WTC11 (cell line): ENCODE measurements at regions not wholly inside any gene's neighbourhood (a gene's known extent, or its start where the extent isn't known, plus 50 kb on each side); places are given as distances from the start of the nearest gene placed in this dataset.

Source experiments
- ATAC-seq: fragments of 200-7000 bp; cut with Tn5 transposase; 2 replicates; pipeline ENCODE4 v1.10.0; 2021; ENCODE audit warnings: mild to moderate bottlenecking, moderate library complexity
- CTCF ChIA-PET: fragments of 300-600 bp; sonication (Branson Sonifier 250); formaldehyde crosslinking; loops from one replicate; lab custom pipeline; 2021; ENCODE audit warnings: antibody characterized with exemption; lab: Charles Lee
- POLR2A ChIA-PET: fragments of 350-600 bp; sonication (Branson Sonifier 250); formaldehyde crosslinking; loops from one replicate; lab custom pipeline; 2021; ENCODE audit warnings: antibody characterized with exemption; lab: Charles Lee
- DNase-seq: peaks from one replicate; pipeline ENCODE4 v3.0.0; 2021; ENCODE audit warnings: low spot score
- H3K27ac Mint-ChIP-seq: 2 replicates; pipeline ENCODE4 v1.8.0; 2021; ENCODE audit warnings: mixed read lengths
- H3K27me3 Mint-ChIP-seq: 2 replicates; pipeline ENCODE4 v1.8.0; 2021; ENCODE audit warnings: low read depth, mild to moderate bottlenecking, moderate library complexity, mixed read lengths
- H3K36me3 Mint-ChIP-seq: 2 replicates; pipeline ENCODE4 v1.8.0; 2021; ENCODE audit warnings: mixed read lengths
- H3K4me1 Mint-ChIP-seq: 2 replicates; pipeline ENCODE4 v1.8.0; 2022; ENCODE audit warnings: mixed read lengths
- H3K4me3 Mint-ChIP-seq: 2 replicates; pipeline ENCODE4 v1.8.0; 2021; ENCODE audit warnings: mild to moderate bottlenecking, moderate library complexity, mixed read lengths
- H3K9me3 Mint-ChIP-seq: 2 replicates; pipeline ENCODE4 v1.8.0; 2021; ENCODE audit warnings: mixed read lengths
- AFF4 ChIP-seq: sonication (generic); formaldehyde crosslinking; IDR thresholded peaks from 2 replicates; pipeline ENCODE4 v1.8.1; 2023; ENCODE audit warnings: mild to moderate bottlenecking, missing genetic modification reagents, borderline replicate concordance
- E2F5 ChIP-seq: sonication (generic); formaldehyde crosslinking; IDR thresholded peaks from 2 replicates; pipeline ENCODE4 v1.8.1; 2022; ENCODE audit warnings: mild to moderate bottlenecking, moderate library complexity, missing genetic modification reagents
- ERG ChIP-seq: fragments of 250-450 bp; sonication (Bioruptor Pico); IDR thresholded peaks from 2 replicates; pipeline ENCODE4 v1.8.0; 2021; ENCODE audit warnings: mild to moderate bottlenecking
- FOXJ3 ChIP-seq: sonication (generic); formaldehyde crosslinking; IDR thresholded peaks from 2 replicates; pipeline ENCODE4 v1.9.0; 2021; ENCODE audit warnings: missing genetic modification reagents, mild to moderate bottlenecking, borderline replicate concordance
- NFATC4 ChIP-seq: fragments of 250-450 bp; sonication (Bioruptor Pico); IDR thresholded peaks from 2 replicates; pipeline ENCODE4 v1.9.0; 2021; ENCODE audit warnings: mild to moderate bottlenecking
- NR1H2 ChIP-seq: sonication (generic); formaldehyde crosslinking; IDR thresholded peaks from 2 replicates; pipeline ENCODE4 v1.9.0; 2021; ENCODE audit warnings: mild to moderate bottlenecking, moderate library complexity, missing genetic modification reagents
- RELA ChIP-seq: sonication (generic); formaldehyde crosslinking; IDR thresholded peaks from 2 replicates; pipeline ENCODE4 v1.8.1; 2022; ENCODE audit warnings: missing genetic modification reagents, mild to moderate bottlenecking, borderline replicate concordance
- SOX15 ChIP-seq: fragments of 250-450 bp; sonication (Bioruptor Pico); IDR thresholded peaks from 2 replicates; pipeline ENCODE4 v1.9.0; 2021; ENCODE audit warnings: mild to moderate bottlenecking
- TCF7 ChIP-seq: sonication (generic); formaldehyde crosslinking; IDR thresholded peaks from 2 replicates; pipeline ENCODE4 v1.8.0; 2022; ENCODE audit warnings: mild to moderate bottlenecking, low read depth, missing genetic modification reagents, moderate library complexity
- ZNF232 ChIP-seq: sonication (generic); formaldehyde crosslinking; IDR thresholded peaks from 2 replicates; pipeline ENCODE4 v1.8.0; 2022; ENCODE audit warnings: mild to moderate bottlenecking, missing genetic modification reagents
- ZNF263 ChIP-seq: sonication (generic); formaldehyde crosslinking; IDR thresholded peaks from 2 replicates; pipeline ENCODE4 v1.8.1; 2022; ENCODE audit warnings: low read depth, mild to moderate bottlenecking, moderate library complexity, missing genetic modification reagents
- TF ChIP-seq, protein P1 (sequence below): sonication (generic); formaldehyde crosslinking; IDR thresholded peaks from 2 replicates; pipeline ENCODE4 v1.8.0; 2023; ENCODE audit warnings: missing genetic modification reagents, mild to moderate bottlenecking, borderline replicate concordance
- TF ChIP-seq, protein P2 (sequence below): sonication (generic); formaldehyde crosslinking; conservative IDR thresholded peaks from 2 replicates; pipeline ENCODE4 v1.8.1; 2023; ENCODE audit warnings: mild to moderate bottlenecking, low read depth, missing genetic modification reagents, moderate library complexity

DNA sequence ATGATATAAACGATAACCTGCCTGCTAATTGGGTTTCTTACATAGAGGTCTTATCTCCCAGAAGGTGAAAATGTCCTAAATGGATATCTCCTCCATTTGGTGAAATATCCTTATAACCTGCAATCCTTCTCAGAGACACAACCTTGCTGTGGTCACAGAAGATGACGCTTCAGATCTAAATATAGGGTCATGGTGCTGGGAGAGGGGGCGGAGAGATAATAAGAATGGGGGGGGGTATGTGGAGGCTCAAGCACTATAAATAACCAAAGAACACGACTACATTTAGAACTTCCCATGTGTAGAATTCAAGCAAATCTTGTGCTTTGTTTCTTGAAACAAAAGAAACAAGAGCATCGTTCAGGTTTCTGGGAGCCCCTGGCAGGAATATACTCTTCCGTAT, 260.6 kb upstream of the ESRRG start (continued):
- TF ChIP-seq SOX15 (CRISPR knock-in tag) (no peak), NFATC4 (no peak), ZNF232 (CRISPR knock-in tag) (no peak), AFF4 (CRISPR knock-in tag) (no peak), ERG (no peak), RELA (CRISPR knock-in tag) (no peak)
- TF ChIP-seq, protein P1, sequence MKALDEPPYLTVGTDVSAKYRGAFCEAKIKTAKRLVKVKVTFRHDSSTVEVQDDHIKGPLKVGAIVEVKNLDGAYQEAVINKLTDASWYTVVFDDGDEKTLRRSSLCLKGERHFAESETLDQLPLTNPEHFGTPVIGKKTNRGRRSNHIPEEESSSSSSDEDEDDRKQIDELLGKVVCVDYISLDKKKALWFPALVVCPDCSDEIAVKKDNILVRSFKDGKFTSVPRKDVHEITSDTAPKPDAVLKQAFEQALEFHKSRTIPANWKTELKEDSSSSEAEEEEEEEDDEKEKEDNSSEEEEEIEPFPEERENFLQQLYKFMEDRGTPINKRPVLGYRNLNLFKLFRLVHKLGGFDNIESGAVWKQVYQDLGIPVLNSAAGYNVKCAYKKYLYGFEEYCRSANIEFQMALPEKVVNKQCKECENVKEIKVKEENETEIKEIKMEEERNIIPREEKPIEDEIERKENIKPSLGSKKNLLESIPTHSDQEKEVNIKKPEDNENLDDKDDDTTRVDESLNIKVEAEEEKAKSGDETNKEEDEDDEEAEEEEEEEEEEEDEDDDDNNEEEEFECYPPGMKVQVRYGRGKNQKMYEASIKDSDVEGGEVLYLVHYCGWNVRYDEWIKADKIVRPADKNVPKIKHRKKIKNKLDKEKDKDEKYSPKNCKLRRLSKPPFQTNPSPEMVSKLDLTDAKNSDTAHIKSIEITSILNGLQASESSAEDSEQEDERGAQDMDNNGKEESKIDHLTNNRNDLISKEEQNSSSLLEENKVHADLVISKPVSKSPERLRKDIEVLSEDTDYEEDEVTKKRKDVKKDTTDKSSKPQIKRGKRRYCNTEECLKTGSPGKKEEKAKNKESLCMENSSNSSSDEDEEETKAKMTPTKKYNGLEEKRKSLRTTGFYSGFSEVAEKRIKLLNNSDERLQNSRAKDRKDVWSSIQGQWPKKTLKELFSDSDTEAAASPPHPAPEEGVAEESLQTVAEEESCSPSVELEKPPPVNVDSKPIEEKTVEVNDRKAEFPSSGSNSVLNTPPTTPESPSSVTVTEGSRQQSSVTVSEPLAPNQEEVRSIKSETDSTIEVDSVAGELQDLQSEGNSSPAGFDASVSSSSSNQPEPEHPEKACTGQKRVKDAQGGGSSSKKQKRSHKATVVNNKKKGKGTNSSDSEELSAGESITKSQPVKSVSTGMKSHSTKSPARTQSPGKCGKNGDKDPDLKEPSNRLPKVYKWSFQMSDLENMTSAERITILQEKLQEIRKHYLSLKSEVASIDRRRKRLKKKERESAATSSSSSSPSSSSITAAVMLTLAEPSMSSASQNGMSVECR (CRISPR knock-in tag), result no peak
- TF ChIP-seq, protein P2, sequence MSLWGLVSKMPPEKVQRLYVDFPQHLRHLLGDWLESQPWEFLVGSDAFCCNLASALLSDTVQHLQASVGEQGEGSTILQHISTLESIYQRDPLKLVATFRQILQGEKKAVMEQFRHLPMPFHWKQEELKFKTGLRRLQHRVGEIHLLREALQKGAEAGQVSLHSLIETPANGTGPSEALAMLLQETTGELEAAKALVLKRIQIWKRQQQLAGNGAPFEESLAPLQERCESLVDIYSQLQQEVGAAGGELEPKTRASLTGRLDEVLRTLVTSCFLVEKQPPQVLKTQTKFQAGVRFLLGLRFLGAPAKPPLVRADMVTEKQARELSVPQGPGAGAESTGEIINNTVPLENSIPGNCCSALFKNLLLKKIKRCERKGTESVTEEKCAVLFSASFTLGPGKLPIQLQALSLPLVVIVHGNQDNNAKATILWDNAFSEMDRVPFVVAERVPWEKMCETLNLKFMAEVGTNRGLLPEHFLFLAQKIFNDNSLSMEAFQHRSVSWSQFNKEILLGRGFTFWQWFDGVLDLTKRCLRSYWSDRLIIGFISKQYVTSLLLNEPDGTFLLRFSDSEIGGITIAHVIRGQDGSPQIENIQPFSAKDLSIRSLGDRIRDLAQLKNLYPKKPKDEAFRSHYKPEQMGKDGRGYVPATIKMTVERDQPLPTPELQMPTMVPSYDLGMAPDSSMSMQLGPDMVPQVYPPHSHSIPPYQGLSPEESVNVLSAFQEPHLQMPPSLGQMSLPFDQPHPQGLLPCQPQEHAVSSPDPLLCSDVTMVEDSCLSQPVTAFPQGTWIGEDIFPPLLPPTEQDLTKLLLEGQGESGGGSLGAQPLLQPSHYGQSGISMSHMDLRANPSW, result no peak

DNA sequence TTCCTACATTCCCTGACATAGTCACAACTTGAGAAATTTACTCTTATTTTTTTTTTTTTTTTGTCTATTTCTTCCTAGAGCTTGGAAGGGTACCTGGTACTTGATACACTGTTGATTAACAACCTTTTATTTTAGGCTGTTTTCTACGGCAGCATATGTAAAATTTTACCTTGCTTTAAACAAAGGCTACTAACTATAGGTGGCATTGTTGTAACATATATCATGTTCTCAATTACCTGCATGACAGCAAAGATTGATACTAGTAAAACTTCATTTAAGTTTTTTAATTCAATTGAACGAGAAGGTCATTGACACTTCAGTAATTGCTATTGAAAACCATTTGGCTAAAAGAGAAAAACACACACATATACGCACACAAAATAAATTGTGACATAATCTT, 238.3 kb upstream of the ESRRG start:
- no peak overlapping the region for H3K27ac Mint-ChIP-seq
- ATAC-seq, result no peak
- no peak overlapping the region for H3K4me3 Mint-ChIP-seq
- 0 out of 2 replicates have a peak, but pooled peaks cover under 1% of the 10 kb centered on the region for H3K36me3 Mint-ChIP-seq
- DNase-seq, result no peak
- TF ChIP-seq SOX15 (CRISPR knock-in tag) (no peak), ZNF263 (CRISPR knock-in tag) (no peak), E2F5 (CRISPR knock-in tag) (no peak), TCF7 (no peak), RELA (CRISPR knock-in tag) (no peak), FOXJ3 (CRISPR knock-in tag) (no peak), NR1H2 (CRISPR knock-in tag) (no peak)
- ChIA-PET POLR2A (no interaction called here), CTCF (no interaction called here)
- H3K4me1 Mint-ChIP-seq, result peaks cover 6% of the 10 kb centered on the region
- no peaks in the 10 kb centered on the region for H3K27me3 Mint-ChIP-seq
- H3K9me3 Mint-ChIP-seq, result peaks cover under 1% of the 10 kb centered on the region
